Type B pancreatic cell (in vitro differentiated cells): ENCODE measurements at regions not wholly inside any gene's neighbourhood (a gene's known extent, or its start where the extent isn't known, plus 50 kb on each side); places are given as distances from the start of the nearest gene placed in this dataset.

Experiments used
- DNase-seq: peaks from one replicate; pipeline ENCODE4 v3.0.0; 2021; ENCODE audit warnings: mixed read lengths; ENCODE audit not compliant: unreplicated experiment; ENCODE audit errors: extremely low spot score
- H3K27ac Mint-ChIP-seq: 2 replicates; pipeline ENCODE4 v1.8.0; 2021; ENCODE audit warnings: mild to moderate bottlenecking, mixed read lengths
- H3K27me3 Mint-ChIP-seq: 2 replicates; pipeline ENCODE4 v1.8.0; 2021; ENCODE audit warnings: mixed read lengths
- H3K36me3 Mint-ChIP-seq: 2 replicates; pipeline ENCODE4 v1.8.0; 2021; ENCODE audit warnings: mixed read lengths
- H3K4me1 Mint-ChIP-seq: one replicate; pipeline ENCODE4 v1.8.0; 2021; ENCODE audit warnings: mixed read lengths; ENCODE audit not compliant: unreplicated experiment
- H3K4me3 Mint-ChIP-seq: 2 replicates; pipeline ENCODE4 v1.8.0; 2021; ENCODE audit warnings: mild to moderate bottlenecking, mixed read lengths
- H3K9me3 Mint-ChIP-seq: 2 replicates; pipeline ENCODE4 v1.8.0; 2021; ENCODE audit warnings: mixed read lengths
- TF ChIP-seq, protein P1 (sequence below): fragments of 200-600 bp; sonication (generic); conservative IDR thresholded peaks from 2 replicates; pipeline ENCODE4 v1.5.0; 2021; ENCODE audit warnings: antibody characterized with exemption, mild to moderate bottlenecking

DNA sequence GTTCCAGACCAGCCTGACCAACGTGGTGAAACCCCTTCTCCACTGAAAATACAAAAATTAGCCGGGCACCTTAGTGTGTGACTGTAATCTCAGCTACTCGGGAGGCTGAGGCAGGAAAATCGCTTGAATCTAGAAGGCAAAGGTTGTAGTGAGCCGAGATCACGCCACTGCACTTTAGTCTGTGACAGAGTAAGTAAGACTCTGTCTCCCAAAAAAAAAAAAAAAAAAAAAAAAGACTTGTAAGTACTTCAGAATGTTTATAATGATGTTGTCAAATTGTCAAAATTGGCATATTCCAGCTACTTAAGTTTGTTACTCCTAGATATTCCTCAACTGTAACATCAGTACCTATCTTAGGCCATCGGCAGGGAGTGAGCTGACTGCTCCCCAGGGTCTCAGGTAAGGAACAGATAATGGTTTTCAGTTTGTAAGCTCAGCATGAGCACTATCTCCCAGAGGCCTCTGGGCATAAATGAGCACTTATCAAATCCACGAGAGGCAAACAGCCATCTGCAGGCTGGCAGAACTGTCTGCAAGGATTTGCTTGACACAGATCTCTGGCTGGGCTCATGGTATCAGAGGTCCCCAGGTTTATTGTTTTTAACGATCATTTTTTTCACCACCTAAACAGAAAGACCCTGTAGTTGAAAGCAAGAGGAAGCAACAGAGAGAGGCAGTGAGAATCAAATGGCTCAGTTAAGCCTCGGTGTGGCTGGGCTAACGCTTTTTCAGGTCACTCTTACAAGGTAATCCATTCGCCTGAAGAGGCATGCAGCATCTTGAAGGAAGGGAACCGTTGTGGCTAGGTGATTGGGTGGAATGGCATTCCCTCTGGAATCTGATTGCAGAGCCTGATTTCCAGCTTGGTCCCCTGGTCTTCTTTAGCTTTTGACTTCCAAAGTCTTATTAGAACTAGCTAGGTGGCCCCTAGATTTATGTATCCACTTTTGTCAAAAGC is 115.9 kb downstream of the LY86 start:
- H3K9me3 Mint-ChIP-seq, result peaks cover 5% of the 10 kb centered on the region
- peaks cover 27% of the 10 kb centered on the region for H3K4me1 Mint-ChIP-seq
- H3K36me3 Mint-ChIP-seq, result no peaks in the 10 kb centered on the region
- peaks cover 3% of the 10 kb centered on the region for H3K27me3 Mint-ChIP-seq
- no peak for DNase-seq
- TF ChIP-seq, protein P1, sequence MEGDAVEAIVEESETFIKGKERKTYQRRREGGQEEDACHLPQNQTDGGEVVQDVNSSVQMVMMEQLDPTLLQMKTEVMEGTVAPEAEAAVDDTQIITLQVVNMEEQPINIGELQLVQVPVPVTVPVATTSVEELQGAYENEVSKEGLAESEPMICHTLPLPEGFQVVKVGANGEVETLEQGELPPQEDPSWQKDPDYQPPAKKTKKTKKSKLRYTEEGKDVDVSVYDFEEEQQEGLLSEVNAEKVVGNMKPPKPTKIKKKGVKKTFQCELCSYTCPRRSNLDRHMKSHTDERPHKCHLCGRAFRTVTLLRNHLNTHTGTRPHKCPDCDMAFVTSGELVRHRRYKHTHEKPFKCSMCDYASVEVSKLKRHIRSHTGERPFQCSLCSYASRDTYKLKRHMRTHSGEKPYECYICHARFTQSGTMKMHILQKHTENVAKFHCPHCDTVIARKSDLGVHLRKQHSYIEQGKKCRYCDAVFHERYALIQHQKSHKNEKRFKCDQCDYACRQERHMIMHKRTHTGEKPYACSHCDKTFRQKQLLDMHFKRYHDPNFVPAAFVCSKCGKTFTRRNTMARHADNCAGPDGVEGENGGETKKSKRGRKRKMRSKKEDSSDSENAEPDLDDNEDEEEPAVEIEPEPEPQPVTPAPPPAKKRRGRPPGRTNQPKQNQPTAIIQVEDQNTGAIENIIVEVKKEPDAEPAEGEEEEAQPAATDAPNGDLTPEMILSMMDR, result no peak
- no peak overlapping the region for H3K4me3 Mint-ChIP-seq
- no peak overlapping the region for H3K27ac Mint-ChIP-seq

DNA sequence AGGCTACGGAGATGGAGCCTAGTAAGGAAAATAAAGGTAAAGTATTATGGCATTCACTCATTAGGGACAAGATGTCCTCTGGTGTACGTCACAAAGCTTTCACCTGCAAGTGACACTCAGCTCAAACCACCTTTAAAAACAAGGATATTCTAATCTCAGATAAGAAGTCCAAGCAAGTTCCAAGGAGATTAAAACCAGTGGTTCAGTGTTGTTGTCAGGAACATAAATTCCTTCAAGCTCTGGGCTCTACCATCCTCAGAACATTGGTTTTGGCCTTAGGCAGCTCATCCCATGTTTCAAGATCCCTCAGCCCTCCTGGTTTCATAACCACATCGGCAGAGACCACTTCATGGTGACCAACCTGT is 116.5 kb downstream of the LY86 start:
- no peak for DNase-seq
- peaks cover 5% of the 10 kb centered on the region for H3K9me3 Mint-ChIP-seq
- TF ChIP-seq, protein P1, result no peak
- H3K27ac Mint-ChIP-seq, result no peak overlapping the region
- H3K4me1 Mint-ChIP-seq, result peaks cover 21% of the 10 kb centered on the region
- H3K4me3 Mint-ChIP-seq, result no peak overlapping the region
- H3K27me3 Mint-ChIP-seq, result peaks cover 3% of the 10 kb centered on the region
- no peaks in the 10 kb centered on the region for H3K36me3 Mint-ChIP-seq

DNA sequence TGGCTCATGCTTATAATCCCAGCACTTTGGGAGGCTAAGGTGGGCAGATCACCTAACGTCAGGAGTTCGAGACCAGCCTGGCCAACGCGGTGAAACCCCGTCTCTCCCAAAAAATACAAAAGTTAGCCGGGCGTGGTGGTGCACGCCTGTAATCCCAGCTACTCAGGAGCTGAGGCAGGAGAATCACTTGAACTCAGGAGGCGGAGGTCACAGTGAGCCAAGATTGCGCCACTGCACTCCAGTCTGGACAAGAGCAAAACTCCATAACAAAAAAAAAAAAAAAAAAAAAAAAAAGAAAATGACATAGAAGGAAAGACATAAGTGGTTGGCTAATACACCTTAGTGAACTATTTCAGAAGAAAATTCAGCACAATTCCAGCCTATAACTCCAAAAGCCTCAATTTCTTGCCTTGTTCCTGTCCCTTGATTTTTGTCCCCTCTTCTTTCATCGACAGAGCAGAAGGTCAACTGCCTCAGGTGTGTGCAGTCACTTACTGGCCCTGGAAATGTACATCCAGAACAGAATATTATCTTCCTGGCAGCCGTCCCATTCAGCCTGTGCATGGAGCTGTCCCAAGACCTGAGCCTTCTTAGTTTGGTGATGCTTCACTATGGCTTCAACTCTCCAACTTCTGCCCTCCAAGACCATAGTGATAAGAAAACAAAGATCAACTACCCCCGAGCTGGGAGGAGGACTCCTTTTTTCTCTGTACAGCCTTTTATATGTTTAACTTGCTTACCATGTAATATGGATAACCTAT is 117.6 kb downstream of the LY86 start:
- Mint-ChIP-seq H3K27me3 (peaks cover 6% of the 10 kb centered on the region), H3K4me3 (no peak overlapping the region), H3K36me3 (no peaks in the 10 kb centered on the region), H3K27ac (no peak overlapping the region), H3K4me1 (peaks cover 10% of the 10 kb centered on the region), H3K9me3 (peaks cover 5% of the 10 kb centered on the region)
- TF ChIP-seq, protein P1, result no peak
- DNase-seq, result no peak

DNA sequence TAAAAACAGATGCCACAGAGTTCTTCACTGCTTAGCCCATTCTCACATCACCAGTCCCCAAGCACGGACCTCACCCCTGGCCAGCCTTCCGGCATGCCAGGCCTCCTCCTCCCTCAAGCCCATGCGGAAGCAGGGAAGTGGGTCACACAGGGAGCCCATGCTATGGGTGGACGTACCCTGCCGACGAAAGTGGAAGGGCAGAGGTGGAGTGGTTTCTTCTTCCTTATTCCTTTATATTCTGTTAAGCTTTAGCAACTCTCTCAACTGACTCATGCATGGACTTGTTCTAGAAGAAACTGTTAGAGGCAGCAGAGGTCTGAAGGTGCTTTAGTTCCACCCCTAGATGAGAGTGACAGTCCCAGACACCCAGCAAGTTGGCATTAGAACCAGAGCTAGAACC is 118.6 kb downstream of the LY86 start:
- Mint-ChIP-seq H3K27ac (no peak overlapping the region), H3K9me3 (no peaks in the 10 kb centered on the region), H3K27me3 (peaks cover 6% of the 10 kb centered on the region), H3K4me1 (peaks cover 6% of the 10 kb centered on the region), H3K4me3 (no peak overlapping the region), H3K36me3 (no peaks in the 10 kb centered on the region)
- DNase-seq, result no peak
- TF ChIP-seq, protein P1, result no peak

DNA sequence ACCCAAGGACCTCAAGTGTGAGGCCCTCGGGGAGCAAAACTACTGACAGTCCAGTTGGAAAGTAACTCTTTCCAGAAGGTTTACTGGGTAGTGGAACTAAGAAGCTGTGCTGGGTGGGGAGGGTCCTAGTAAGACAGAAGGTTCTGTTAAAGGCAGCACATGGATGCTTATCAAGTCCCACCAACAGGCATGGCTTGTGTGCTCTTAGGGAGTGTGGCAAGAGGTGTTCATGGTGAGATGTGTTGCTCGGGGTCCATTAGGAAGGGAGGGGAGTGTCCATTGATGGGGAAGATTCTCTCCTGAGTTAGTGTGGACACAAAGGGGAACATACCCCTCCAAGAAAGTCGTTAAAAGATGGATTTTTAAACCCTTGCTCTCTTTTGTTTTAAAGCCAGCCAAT is 120.6 kb downstream of the LY86 start:
- Mint-ChIP-seq H3K9me3 (no peaks in the 10 kb centered on the region), H3K36me3 (no peaks in the 10 kb centered on the region), H3K4me1 (peaks cover 20% of the 10 kb centered on the region), H3K27ac (no peak overlapping the region), H3K4me3 (no peak overlapping the region), H3K27me3 (peaks cover 6% of the 10 kb centered on the region)
- TF ChIP-seq, protein P1, result no peak
- DNase-seq, result no peak
